ENCODE measurements at regions not wholly inside any gene's neighbourhood (a gene's known extent, or its start where the extent isn't known, plus 50 kb on each side); places are given as distances from the start of the nearest gene placed in this dataset.

GRCh38 chr16:73912281-73912680 lies 384.3 kb upstream of the PSMD7 start:
- Histone ChIP-seq H3K9ac (ENCODE audit: low read depth, low read length) (no peak overlapping the region), H3K4me1 (ENCODE audit: insufficient read depth, low read length) (peaks cover 3% of the 10 kb centered on the region), H3K36me3 (ENCODE audit: insufficient read depth, low read length) (no peaks in the 10 kb centered on the region), H3K9me3 (ENCODE audit: control insufficient read depth, insufficient read depth, low read length) (no peaks in the 10 kb centered on the region)

DNA sequence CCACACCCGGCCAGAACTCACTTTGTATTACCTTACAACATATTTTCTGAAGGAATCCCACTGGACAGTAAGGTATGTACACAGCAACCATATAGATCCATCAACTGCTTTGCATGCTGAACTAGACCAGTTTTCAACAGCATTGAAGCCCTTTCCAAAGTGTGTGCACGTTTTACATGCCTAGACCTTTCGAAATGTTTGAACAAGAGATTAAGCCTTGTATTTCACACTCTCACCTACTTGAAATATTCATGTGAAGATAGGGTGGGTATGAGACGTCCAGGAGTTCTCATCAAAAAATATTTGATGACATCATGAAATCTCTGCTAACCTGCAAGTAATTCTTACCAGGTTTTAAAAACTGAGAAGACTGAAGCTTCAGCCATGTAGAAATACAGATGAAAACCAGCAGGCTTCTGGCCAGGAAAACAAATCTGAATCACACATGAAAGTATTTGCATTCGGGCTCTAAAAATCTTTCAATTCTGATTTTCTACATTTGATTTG lies 387.0 kb upstream of the PSMD7 start:
- Histone ChIP-seq H3K9ac (ENCODE audit: low read depth, low read length) (no peak overlapping the region), H3K36me3 (ENCODE audit: insufficient read depth, low read length) (no peaks in the 10 kb centered on the region), H3K4me1 (ENCODE audit: insufficient read depth, low read length) (no peaks in the 10 kb centered on the region), H3K9me3 (ENCODE audit: control insufficient read depth, insufficient read depth, low read length) (no peaks in the 10 kb centered on the region)

GRCh38 chr16:73891129-73891542 lies 405.5 kb upstream of the PSMD7 start:
- H3K9ac ChIP-seq (ENCODE audit: low read depth, low read length): peak overlapping the region; percentile 42; the same call in 1 of the 2 replicates
- peaks cover 13% of the 10 kb centered on the region; the same call in 1 of the 2 replicates for H3K4me1 ChIP-seq (ENCODE audit: insufficient read depth, low read length)
- no peaks in the 10 kb centered on the region for H3K36me3 ChIP-seq (ENCODE audit: insufficient read depth, low read length)
- no peaks in the 10 kb centered on the region for H3K9me3 ChIP-seq (ENCODE audit: control insufficient read depth, insufficient read depth, low read length)

DNA sequence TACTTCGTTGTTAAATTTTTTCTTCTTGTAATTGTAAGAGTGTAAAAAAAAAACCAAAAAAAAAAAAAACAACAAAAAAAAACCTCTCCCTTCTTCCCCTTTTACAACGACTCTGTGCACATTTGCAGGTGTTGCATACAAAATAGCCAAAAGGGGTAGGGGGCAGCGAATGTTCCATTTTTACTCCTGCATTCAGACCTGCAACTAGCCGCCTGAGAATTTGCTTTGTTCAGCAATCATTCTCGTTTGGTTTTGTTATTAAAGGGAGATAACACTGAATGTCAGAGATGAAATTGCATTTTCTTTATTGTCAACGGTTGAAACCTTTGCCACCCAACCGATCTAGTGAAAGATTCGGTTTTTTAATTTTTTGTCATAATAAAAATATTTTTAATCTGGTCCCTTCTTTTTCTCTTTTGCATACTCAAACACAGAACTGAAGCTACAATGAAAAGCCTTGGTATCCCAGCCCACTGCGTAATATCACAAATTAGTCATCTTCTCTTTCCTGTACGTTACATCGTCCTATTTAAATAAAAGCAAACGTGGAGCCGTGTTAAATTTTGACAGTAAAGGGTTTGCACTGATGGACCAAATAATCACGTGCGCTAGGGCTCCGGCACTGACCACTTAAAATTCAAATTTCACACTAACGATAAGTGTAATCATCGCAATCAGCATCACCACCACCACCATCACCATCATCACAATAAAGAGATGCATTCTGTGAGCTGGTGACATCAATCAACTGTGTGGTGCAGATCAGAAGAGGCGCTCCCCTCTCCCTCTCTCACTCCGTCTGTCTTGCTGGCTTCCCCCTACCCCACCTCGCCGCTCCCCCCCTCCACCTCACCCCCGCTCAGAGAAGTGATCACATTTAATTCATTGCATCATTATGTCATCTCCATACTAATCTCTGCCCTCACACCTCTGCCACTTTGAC lies 406.2 kb upstream of the PSMD7 start:
- H3K9ac ChIP-seq (ENCODE audit: low read depth, low read length): peak overlapping the region; percentile 42; the same call in 1 of the 2 replicates
- H3K9me3 ChIP-seq (ENCODE audit: control insufficient read depth, insufficient read depth, low read length): no peaks in the 10 kb centered on the region
- H3K4me1 ChIP-seq (ENCODE audit: insufficient read depth, low read length): peaks cover 13% of the 10 kb centered on the region; the same call in 1 of the 2 replicates
- no peaks in the 10 kb centered on the region for H3K36me3 ChIP-seq (ENCODE audit: insufficient read depth, low read length)

DNA sequence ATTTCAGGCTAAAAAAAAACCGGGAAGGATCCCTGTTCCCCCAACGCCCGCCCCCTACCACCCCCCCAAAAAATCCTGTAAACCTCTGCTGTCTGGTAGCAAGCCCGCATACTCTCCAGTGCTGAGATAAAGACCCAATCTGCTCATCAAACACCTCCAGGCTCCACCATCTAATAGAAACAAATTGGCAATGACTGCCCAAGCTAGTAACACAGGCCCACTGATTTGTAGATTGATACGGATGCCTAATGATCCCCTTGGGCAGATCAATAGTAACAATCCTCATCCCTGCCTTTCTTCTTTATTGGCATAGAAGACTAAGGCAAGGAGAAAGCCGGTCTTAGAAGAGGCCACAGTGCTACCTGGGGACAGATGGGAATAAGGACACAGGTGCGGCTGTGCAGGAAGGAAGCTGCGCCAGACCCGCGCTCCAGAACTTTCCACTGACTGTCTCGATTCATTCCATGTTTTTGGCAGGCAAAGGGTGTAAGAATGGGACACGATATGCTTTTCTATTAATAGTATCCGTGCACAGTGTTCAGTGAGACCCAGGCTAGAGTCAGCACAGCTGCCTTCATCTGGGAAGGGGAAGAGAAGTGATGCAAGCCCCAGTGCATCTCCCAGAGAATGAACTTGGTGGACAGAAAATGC lies 407.6 kb upstream of the PSMD7 start:
- no peaks in the 10 kb centered on the region for H3K9me3 ChIP-seq (ENCODE audit: control insufficient read depth, insufficient read depth, low read length)
- peaks cover 13% of the 10 kb centered on the region; the same call in 1 of the 2 replicates for H3K4me1 ChIP-seq (ENCODE audit: insufficient read depth, low read length)
- H3K9ac ChIP-seq (ENCODE audit: low read depth, low read length): no peak overlapping the region
- no peaks in the 10 kb centered on the region for H3K36me3 ChIP-seq (ENCODE audit: insufficient read depth, low read length)

GRCh38 chr16:73887911-73888310 lies 408.7 kb upstream of the PSMD7 start:
- Histone ChIP-seq H3K9ac (ENCODE audit: low read depth, low read length) (no peak overlapping the region), H3K4me1 (ENCODE audit: insufficient read depth, low read length) (peaks cover 13% of the 10 kb centered on the region; the same call in 1 of the 2 replicates), H3K36me3 (ENCODE audit: insufficient read depth, low read length) (no peaks in the 10 kb centered on the region), H3K9me3 (ENCODE audit: control insufficient read depth, insufficient read depth, low read length) (no peaks in the 10 kb centered on the region)

GRCh38 chr16:73886426-73886825 lies 410.2 kb upstream of the PSMD7 start:
- no peak overlapping the region for H3K9ac ChIP-seq (ENCODE audit: low read depth, low read length)
- H3K9me3 ChIP-seq (ENCODE audit: control insufficient read depth, insufficient read depth, low read length): no peaks in the 10 kb centered on the region
- peaks cover 7% of the 10 kb centered on the region; the same call in 1 of the 2 replicates for H3K4me1 ChIP-seq (ENCODE audit: insufficient read depth, low read length)
- no peaks in the 10 kb centered on the region for H3K36me3 ChIP-seq (ENCODE audit: insufficient read depth, low read length)

DNA sequence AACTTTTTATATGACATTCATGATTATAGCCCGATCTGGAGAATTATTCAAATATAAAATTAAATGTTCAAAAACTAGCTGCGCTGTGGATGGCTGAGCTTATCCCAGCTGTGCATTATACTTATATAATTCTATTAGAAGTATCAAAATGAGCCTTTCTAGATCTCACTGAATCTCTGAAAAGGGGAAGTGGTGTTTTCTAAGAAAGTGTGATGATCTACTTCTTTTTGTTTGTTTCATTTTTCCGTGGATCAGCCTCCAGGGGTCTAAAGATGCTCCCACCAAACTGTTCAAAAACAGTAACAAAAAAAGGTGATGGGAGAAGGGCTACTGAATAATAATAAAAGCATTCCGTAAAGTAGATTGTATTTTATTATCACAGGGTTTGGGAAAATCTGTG lies 411.3 kb upstream of the PSMD7 start:
- no peaks in the 10 kb centered on the region for H3K36me3 ChIP-seq (ENCODE audit: insufficient read depth, low read length)
- no peaks in the 10 kb centered on the region for H3K9me3 ChIP-seq (ENCODE audit: control insufficient read depth, insufficient read depth, low read length)
- peaks cover 7% of the 10 kb centered on the region; the same call in 1 of the 2 replicates for H3K4me1 ChIP-seq (ENCODE audit: insufficient read depth, low read length)
- no peak overlapping the region for H3K9ac ChIP-seq (ENCODE audit: low read depth, low read length)

- Histone ChIP-seq H3K9ac (ENCODE audit: low read depth, low read length) (no peak overlapping the region), H3K4me1 (ENCODE audit: insufficient read depth, low read length) (peaks cover 7% of the 10 kb centered on the region; the same call in 1 of the 2 replicates), H3K9me3 (ENCODE audit: control insufficient read depth, insufficient read depth, low read length) (no peaks in the 10 kb centered on the region), H3K36me3 (ENCODE audit: insufficient read depth, low read length) (no peaks in the 10 kb centered on the region)
Observed at GRCh38 chr16:73883841-73884240, 412.8 kb upstream of the PSMD7 start.

- no peaks in the 10 kb centered on the region for H3K36me3 ChIP-seq (ENCODE audit: insufficient read depth, low read length)
- no peaks in the 10 kb centered on the region for H3K9me3 ChIP-seq (ENCODE audit: control insufficient read depth, insufficient read depth, low read length)
- H3K4me1 ChIP-seq (ENCODE audit: insufficient read depth, low read length): peaks cover 6% of the 10 kb centered on the region; the same call in 1 of the 2 replicates
- no peak overlapping the region for H3K9ac ChIP-seq (ENCODE audit: low read depth, low read length)
Observed at GRCh38 chr16:73883126-73883525, 413.5 kb upstream of the PSMD7 start.

DNA sequence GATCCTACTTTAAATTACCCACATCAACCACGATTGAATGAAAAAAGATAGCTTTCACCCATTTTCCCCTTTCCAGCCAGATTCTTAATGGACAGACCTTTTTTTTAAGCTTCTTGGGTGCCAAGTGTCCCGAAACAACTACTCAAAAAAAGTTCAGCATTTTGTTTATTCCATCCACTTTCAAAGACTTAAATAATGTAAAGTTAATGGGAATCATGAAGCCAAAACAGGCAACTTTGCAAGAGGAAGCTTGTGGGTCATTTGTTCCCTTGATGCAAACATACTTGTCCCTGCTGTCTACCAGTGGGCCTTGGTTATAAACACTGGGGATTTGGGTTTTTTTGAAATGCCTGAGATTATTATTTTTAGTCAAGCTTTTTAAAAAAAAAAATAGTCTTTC lies 414.0 kb upstream of the PSMD7 start:
- Histone ChIP-seq H3K9me3 (ENCODE audit: control insufficient read depth, insufficient read depth, low read length) (no peaks in the 10 kb centered on the region), H3K4me1 (ENCODE audit: insufficient read depth, low read length) (peaks cover 1% of the 10 kb centered on the region; the same call in 1 of the 2 replicates), H3K36me3 (ENCODE audit: insufficient read depth, low read length) (no peaks in the 10 kb centered on the region), H3K9ac (ENCODE audit: low read depth, low read length) (no peak overlapping the region)

- no peaks in the 10 kb centered on the region; the same call in 1 of the 2 replicates for H3K4me1 ChIP-seq (ENCODE audit: insufficient read depth, low read length)
- no peaks in the 10 kb centered on the region for H3K36me3 ChIP-seq (ENCODE audit: insufficient read depth, low read length)
- H3K9ac ChIP-seq (ENCODE audit: low read depth, low read length): no peak overlapping the region
- no peaks in the 10 kb centered on the region for H3K9me3 ChIP-seq (ENCODE audit: control insufficient read depth, insufficient read depth, low read length)
Observed at GRCh38 chr16:73882033-73882432, 414.6 kb upstream of the PSMD7 start.

DNA sequence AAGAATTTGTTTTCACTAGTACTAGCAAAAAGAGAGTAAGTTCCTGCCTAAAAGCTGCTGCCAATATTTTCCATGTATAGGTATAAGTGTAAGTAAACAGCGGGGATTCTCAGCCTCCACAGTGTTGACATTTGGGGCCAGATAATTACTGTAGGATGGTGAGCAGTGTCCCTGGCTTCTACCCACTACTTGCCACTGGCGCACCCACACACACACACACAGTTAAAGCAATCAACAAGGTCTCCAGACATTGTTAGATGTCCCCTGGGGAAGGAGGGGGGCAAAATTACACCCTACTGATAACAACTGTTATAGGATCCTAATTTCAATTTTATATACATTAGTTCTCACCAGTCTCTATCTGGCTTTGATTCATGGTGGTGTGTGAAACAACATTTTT lies 417.0 kb upstream of the PSMD7 start:
- no peaks in the 10 kb centered on the region; the same call in 1 of the 2 replicates for H3K4me1 ChIP-seq (ENCODE audit: insufficient read depth, low read length)
- H3K36me3 ChIP-seq (ENCODE audit: insufficient read depth, low read length): no peaks in the 10 kb centered on the region
- H3K9me3 ChIP-seq (ENCODE audit: control insufficient read depth, insufficient read depth, low read length): no peaks in the 10 kb centered on the region
- H3K9ac ChIP-seq (ENCODE audit: low read depth, low read length): no peak overlapping the region

DNA sequence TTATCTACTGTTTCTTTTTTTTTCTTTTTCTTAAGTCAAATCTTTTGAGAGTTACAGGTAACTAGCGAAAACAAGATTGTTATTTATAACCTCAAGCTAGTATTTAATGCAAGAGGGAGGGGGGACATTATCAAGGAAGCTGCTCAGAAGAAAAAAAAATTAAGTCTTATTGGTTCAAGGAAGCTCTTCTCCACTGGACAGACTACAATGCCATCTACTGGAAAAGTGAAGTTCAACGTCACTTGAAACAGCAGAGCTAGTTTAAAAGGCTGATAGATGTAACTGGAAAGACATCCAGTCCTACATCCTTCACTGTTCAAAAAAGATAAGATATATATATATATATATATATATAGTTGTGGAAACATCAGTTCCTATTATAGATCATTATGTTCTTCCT lies 418.0 kb upstream of the PSMD7 start:
- Histone ChIP-seq H3K36me3 (ENCODE audit: insufficient read depth, low read length) (no peaks in the 10 kb centered on the region), H3K9ac (ENCODE audit: low read depth, low read length) (no peak overlapping the region), H3K9me3 (ENCODE audit: control insufficient read depth, insufficient read depth, low read length) (no peaks in the 10 kb centered on the region), H3K4me1 (ENCODE audit: insufficient read depth, low read length) (no peaks in the 10 kb centered on the region; the same call in 1 of the 2 replicates)
